ENCODE measurements at regions not wholly inside any gene's neighbourhood (a gene's known extent, or its start where the extent isn't known, plus 50 kb on each side); places are given as distances from the start of the nearest gene placed in this dataset.

GRCh38 chr5:10123254-10123989 lies 126.3 kb downstream of the ATPSCKMT start:
- no peak for DNase-seq (ENCODE audit: low read depth)
- ChIA-PET POLR2A (no interaction called here), CTCF (interaction anchor here (0.6 to 1.2 kb wide), 2 partner anchors 9 to 11 kb away, joined by 4 to 5 read pairs; no protein-coding TSS in a partner anchor)
- Histone ChIP-seq H3K4me3 (ENCODE audit: low read depth, low read length) (no peak overlapping the region), H3K36me3 (ENCODE audit: control insufficient read depth, insufficient read depth, low read length) (no peaks in the 10 kb centered on the region), H3K27me3 (ENCODE audit: control insufficient read depth, insufficient read depth, low read length) (no peaks in the 10 kb centered on the region)
- no peak for TF ChIP-seq CTCF (IDR thresholded peaks at IDR 0.05; ENCODE audit: insufficient read depth, low read depth, low read length)

DNA sequence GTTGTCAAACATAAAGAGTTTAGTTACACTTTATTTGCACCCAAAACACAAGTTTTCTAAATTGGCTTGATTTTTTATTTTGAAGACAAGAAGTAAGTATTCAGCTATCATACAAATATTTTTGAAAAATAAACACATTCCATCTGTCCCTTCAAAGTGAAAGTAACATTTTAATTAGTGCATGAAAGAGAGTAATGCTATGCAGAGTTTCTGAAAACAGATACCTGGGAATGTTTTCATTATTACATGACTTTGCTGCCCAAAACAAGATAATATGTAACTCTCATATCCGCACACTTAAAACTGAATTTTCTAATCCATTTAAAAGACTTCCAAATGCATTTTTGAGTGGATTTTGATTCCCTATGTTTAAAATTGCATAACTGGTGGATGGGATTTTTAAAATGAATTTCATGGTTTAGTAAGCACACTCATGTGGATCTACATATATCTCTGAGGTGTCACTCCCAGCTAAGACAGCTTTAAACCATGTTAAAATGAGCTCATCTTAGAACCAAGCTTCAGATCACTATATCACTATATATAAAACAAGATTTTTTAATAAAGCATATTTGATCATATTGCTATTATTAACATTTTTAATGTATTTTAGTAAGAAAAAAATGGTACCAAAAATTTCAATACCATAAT lies 127.5 kb downstream of the ATPSCKMT start:
- ChIA-PET CTCF (interaction anchor here (0.9 kb wide), 1 partner anchor 197 kb away, joined by 3 read pairs; no protein-coding TSS in a partner anchor), POLR2A (no interaction called here)

GRCh38 chr5:10120934-10121333 lies 128.8 kb downstream of the ATPSCKMT start:
- Histone ChIP-seq H3K36me3 (ENCODE audit: control insufficient read depth, insufficient read depth, low read length) (no peaks in the 10 kb centered on the region), H3K27me3 (ENCODE audit: control insufficient read depth, insufficient read depth, low read length) (no peaks in the 10 kb centered on the region), H3K4me3 (ENCODE audit: low read depth, low read length) (no peak overlapping the region)
- TF ChIP-seq CTCF (IDR thresholded peaks at IDR 0.05; ENCODE audit: insufficient read depth, low read depth, low read length) = no peak
- DNase-seq (ENCODE audit: low read depth) = no peak
- CTCF ChIA-PET = interaction anchor here (0.9 kb wide), 1 partner anchor 195 kb away, joined by 3 read pairs; no protein-coding TSS in a partner anchor
- POLR2A ChIA-PET = no interaction called here

More for the DNA sequence above, 127.5 kb downstream of the ATPSCKMT start:
- TF ChIP-seq CTCF (IDR thresholded peaks at IDR 0.05; ENCODE audit: insufficient read depth, low read depth, low read length) = no peak
- DNase-seq (ENCODE audit: low read depth) = no peak
- no peaks in the 10 kb centered on the region for H3K36me3 ChIP-seq (ENCODE audit: control insufficient read depth, insufficient read depth, low read length)
- H3K4me3 ChIP-seq (ENCODE audit: low read depth, low read length) = no peak overlapping the region
- H3K27me3 ChIP-seq (ENCODE audit: control insufficient read depth, insufficient read depth, low read length) = no peaks in the 10 kb centered on the region

DNA sequence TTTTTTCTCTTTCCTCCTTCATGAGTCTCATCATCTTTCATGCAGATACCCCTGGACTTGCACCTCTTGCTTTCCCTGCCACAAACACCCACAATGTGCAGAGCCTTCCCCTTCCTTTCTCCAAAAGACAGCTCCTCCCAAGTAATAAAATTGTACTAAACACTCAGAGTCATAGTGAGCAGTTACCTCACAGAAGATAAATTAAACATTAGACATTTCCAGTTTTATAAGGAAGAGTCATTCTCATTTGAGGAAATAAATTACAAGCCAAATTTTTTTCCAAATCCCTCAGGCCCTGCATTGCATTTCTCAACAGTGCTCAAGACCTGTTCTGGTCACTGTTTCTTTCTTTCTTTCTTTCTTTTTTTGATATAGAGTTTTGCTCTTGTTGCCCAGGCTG lies 131.5 kb downstream of the ATPSCKMT start:
- no peaks in the 10 kb centered on the region for H3K36me3 ChIP-seq (ENCODE audit: control insufficient read depth, insufficient read depth, low read length)
- POLR2A ChIA-PET = no interaction called here
- no peak for TF ChIP-seq CTCF (IDR thresholded peaks at IDR 0.05; ENCODE audit: insufficient read depth, low read depth, low read length)
- peak; percentile 85 for DNase-seq (ENCODE audit: low read depth)
- no peaks in the 10 kb centered on the region for H3K27me3 ChIP-seq (ENCODE audit: control insufficient read depth, insufficient read depth, low read length)
- no peak overlapping the region for H3K4me3 ChIP-seq (ENCODE audit: low read depth, low read length)
- CTCF ChIA-PET = interaction anchor here (0.7 to 2.2 kb wide), 3 partner anchors 13 to 16 kb away, joined by 3 to 6 read pairs (median 3); no protein-coding TSS in a partner anchor

- no peak overlapping the region for H3K4me3 ChIP-seq (ENCODE audit: low read depth, low read length)
- CTCF ChIA-PET = no interaction called here
- DNase-seq (ENCODE audit: low read depth) = no peak
- TF ChIP-seq CTCF (IDR thresholded peaks at IDR 0.05; ENCODE audit: insufficient read depth, low read depth, low read length) = no peak
- H3K36me3 ChIP-seq (ENCODE audit: control insufficient read depth, insufficient read depth, low read length) = no peaks in the 10 kb centered on the region
- POLR2A ChIA-PET = interaction anchor here (0.5 kb wide), 1 partner anchor 255 kb away, joined by 3 read pairs; no protein-coding TSS in a partner anchor
- H3K27me3 ChIP-seq (ENCODE audit: control insufficient read depth, insufficient read depth, low read length) = no peaks in the 10 kb centered on the region
Observed at GRCh38 chr5:10116594-10116993, 133.1 kb downstream of the ATPSCKMT start.
